GM12873 (cell line): ENCODE measurements at regions not wholly inside any gene's neighbourhood (a gene's known extent, or its start where the extent isn't known, plus 50 kb on each side); places are given as distances from the start of the nearest gene placed in this dataset.

Experiments used
- CTCF ChIP-seq: IDR thresholded peaks from 2 replicates; pipeline ENCODE4 v1.5.1; 2012; ENCODE audit warnings: low read depth, mild to moderate bottlenecking, moderate library complexity, low read length, control low read depth; ENCODE audit not compliant: insufficient read depth; ENCODE audit errors: missing control alignments

GRCh38 chr5:67659288-67659687 is 462.7 kb upstream of the CD180 start:
- no peak for TF ChIP-seq CTCF

- no peak for TF ChIP-seq CTCF
Observed at GRCh38 chr5:67657055-67657454, 460.5 kb upstream of the CD180 start.

DNA sequence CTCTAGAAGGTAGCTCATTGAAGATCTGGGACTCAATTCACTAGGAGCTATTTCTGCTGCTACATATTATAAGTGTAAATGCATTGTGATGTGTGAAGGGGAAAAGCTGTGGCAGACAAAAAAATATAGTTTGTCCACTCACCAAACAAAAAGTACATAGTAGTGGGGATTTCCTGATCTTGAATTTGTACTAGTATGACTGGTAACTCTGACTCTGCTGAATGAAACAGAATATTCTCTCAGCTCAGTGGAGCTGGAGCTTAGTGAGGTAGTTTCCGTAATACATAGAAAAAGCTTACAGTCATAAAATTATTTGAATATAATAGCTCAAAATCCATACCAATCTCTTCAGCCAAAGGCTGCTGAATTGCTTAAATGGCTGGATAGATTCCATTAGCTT is 455.6 kb upstream of the CD180 start:
- no peak for TF ChIP-seq CTCF

DNA sequence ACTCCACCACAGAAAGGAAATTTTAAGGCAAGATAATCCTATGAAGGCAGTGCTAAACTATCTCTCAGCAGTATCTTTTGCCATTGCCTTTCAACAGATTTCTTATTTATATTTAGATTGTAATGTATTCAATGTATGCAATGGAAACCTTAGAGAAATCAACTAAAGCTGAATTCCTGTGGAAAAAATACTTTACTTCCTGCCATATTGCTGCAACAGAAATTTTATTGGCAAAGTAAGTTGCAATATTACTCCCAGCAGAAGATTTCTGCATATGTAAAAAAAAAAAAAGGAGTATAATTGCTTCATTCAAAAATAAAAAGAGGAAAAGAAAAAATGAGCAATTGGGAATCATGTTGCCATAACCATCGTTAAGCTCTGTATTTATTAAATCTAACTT is 454.6 kb upstream of the CD180 start:
- no peak for TF ChIP-seq CTCF

GRCh38 chr5:67648201-67648671 is 451.6 kb upstream of the CD180 start:
- no peak for TF ChIP-seq CTCF

DNA sequence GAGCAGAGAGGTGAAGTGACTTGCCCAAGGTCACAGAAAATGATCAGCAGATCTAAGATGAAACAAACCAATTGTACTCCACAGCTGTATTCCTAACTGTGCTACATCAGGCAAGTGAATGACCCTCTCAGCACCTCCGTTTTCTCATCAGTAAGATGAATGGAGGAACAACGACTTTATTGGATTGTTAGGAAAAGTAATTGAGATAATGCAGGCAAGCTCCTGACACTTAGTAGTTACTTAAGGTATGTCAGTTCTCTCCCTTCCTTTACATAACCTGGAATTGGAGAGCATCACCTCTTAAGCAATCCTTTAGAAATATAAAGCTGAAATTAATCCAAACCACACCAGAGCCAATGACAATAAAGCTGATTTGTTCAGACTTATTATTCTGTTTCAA is 451.2 kb upstream of the CD180 start:
- TF ChIP-seq CTCF = no peak

DNA sequence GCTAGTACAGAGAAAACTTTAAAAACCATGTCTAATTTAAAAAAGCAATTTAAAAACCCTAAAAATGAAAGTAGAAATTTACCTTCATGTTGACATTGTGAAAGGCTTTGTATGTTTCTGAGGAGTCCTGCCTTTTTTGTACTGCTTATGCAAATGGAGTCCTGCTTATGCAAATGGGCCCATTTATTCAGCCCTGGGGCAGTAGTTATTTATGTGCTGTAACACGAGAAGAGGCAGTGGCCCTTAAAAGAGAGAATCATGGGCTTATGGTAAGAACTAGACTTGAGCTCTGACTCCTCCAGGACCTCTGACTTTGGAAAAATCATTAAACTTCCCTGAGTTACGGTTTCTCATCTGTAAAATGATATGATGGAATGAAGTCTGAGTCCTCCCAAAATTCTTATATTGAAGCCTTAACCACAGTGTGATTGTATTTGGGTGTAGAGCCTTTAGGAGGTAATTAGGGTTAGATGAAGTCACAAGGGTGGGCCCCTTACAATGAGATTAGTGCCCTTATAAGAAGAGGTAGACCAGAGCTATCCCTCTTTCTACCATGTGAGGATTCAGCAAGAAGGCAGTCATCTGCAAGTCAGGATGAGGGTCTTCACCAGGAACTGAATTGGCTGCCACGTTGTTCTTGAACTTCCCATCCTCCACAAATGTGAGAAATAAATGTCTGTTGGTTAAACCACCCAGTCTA is 447.8 kb upstream of the CD180 start:
- no peak for TF ChIP-seq CTCF
